CD14-positive monocyte (primary cell): ENCODE measurements at regions not wholly inside any gene's neighbourhood (a gene's known extent, or its start where the extent isn't known, plus 50 kb on each side); places are given as distances from the start of the nearest gene placed in this dataset.

ENCODE experiments used
- DNase-seq, 3 donors: peaks; one replicate each; pipeline ENCODE4 v3.0.0-alpha.2; 2011 to 2022
- H2AFZ ChIP-seq: 2 replicates; pipeline ENCODE4 v1.6.0; 2012; ENCODE audit warnings: mild to moderate bottlenecking, low read depth, low read length, inconsistent platforms; ENCODE audit not compliant: insufficient read depth, poor library complexity, severe bottlenecking
- H3K27ac ChIP-seq, 2 donors: 1 replicate in 1 of 2; 2 replicates in 1 of 2; pipeline ENCODE4 v1.5.1; 2012 to 2013; ENCODE audit warnings: low read length in 2 of 2, control low read depth in 1 of 2, inconsistent platforms in 1 of 2, low read depth in 1 of 2, mild to moderate bottlenecking in 1 of 2
- H3K27me3 ChIP-seq, 2 donors: one replicate each; pipeline versions ENCODE4 v1.6.0 to v1.6.1; 2011 to 2013; ENCODE audit warnings: low read length in 2 of 2; ENCODE audit not compliant: control insufficient read depth in 2 of 2, insufficient read depth in 2 of 2
- H3K36me3 ChIP-seq, 2 donors: replicated peaks in 1 of 2; 1 replicate in 1 of 2; 2 replicates in 1 of 2; pipeline versions ENCODE4 v1.5.1 to v1.6.1; 2012 to 2013; ENCODE audit warnings: low read length in 2 of 2, control low read depth in 1 of 2, inconsistent platforms in 1 of 2, mild to moderate bottlenecking in 1 of 2; ENCODE audit not compliant: insufficient read depth in 2 of 2, control insufficient read depth in 1 of 2
- H3K4me1 ChIP-seq, 2 donors: 1 replicate in 1 of 2; 2 replicates in 1 of 2; pipeline versions ENCODE4 v1.5.1 to v1.6.1; 2012 to 2013; ENCODE audit warnings: low read length in 2 of 2, control low read depth in 1 of 2, inconsistent platforms in 1 of 2, mild to moderate bottlenecking in 1 of 2, moderate library complexity in 1 of 2; ENCODE audit not compliant: insufficient read depth in 2 of 2, control insufficient read depth in 1 of 2
- H3K4me2 ChIP-seq: replicated peaks from 2 replicates; pipeline ENCODE3; 2012; ENCODE audit warnings: low read length, moderate library complexity, mild to moderate bottlenecking; ENCODE audit not compliant: poor library complexity, severe bottlenecking; ENCODE audit errors: extremely low read depth
- H3K4me3 ChIP-seq, 3 experiments: fragments of 200-600 bp in 1 of 3; sonication (generic) in 1 of 3; replicated peaks in 1 of 3; 1 replicate in 2 of 3; 2 replicates in 1 of 3; pipeline ENCODE4 v1.5.1; 2011 to 2013; ENCODE audit warnings: low read length in 3 of 3, mild to moderate bottlenecking in 3 of 3, control low read depth in 2 of 3, low read depth in 2 of 3, inconsistent platforms in 1 of 3, moderate library complexity in 1 of 3
- H3K79me2 ChIP-seq: 2 replicates; pipeline ENCODE4 v1.6.0; 2012; ENCODE audit warnings: mild to moderate bottlenecking, control low read depth, inconsistent platforms, low read length, moderate library complexity; ENCODE audit not compliant: insufficient read depth
- H3K9ac ChIP-seq: 2 replicates; pipeline ENCODE4 v1.6.0; 2017; ENCODE audit warnings: low read length, mild to moderate bottlenecking; ENCODE audit not compliant: insufficient read depth, poor library complexity, severe bottlenecking
- H3K9me3 ChIP-seq, 2 donors: replicated peaks in 1 of 2; 1 replicate in 1 of 2; 2 replicates in 1 of 2; pipeline versions ENCODE4 v1.5.1 to v1.6.1; 2012 to 2013; ENCODE audit warnings: low read length in 2 of 2, control low read depth in 1 of 2; ENCODE audit not compliant: control insufficient read depth in 1 of 2, insufficient read depth in 1 of 2
- H4K20me1 ChIP-seq: 2 replicates; pipeline ENCODE4 v1.6.0; 2012; ENCODE audit warnings: mild to moderate bottlenecking, low read length, control low read depth, moderate library complexity; ENCODE audit not compliant: insufficient read depth
- H3K27ac Mint-ChIP-seq, 7 donors: one replicate each; pipeline ENCODE4 v1.8.0; 2020; ENCODE audit warnings: mild to moderate bottlenecking in 7 of 7, mixed read lengths in 7 of 7, moderate library complexity in 6 of 7, inconsistent platforms in 2 of 7
- H3K27me3 Mint-ChIP-seq, 3 donors: one replicate each; pipeline ENCODE4 v1.8.0; 2021 to 2022; ENCODE audit warnings: low read depth in 3 of 3, mild to moderate bottlenecking in 3 of 3, mixed read lengths in 3 of 3, moderate library complexity in 3 of 3, inconsistent platforms in 1 of 3
- H3K36me3 Mint-ChIP-seq, 2 donors: one replicate each; pipeline ENCODE4 v1.8.0; 2020; ENCODE audit warnings: mixed read lengths in 2 of 2, inconsistent platforms in 1 of 2, mild to moderate bottlenecking in 1 of 2
- H3K4me1 Mint-ChIP-seq: one replicate; pipeline ENCODE4 v1.8.0; 2020; ENCODE audit warnings: mild to moderate bottlenecking, mixed read lengths
- H3K4me3 Mint-ChIP-seq, 2 donors: one replicate each; pipeline ENCODE4 v1.8.0; 2020; ENCODE audit warnings: mild to moderate bottlenecking in 2 of 2, mixed read lengths in 2 of 2, moderate library complexity in 1 of 2
- H3K9me3 Mint-ChIP-seq, 7 donors: one replicate each; pipeline ENCODE4 v1.8.0; 2020 to 2022; ENCODE audit warnings: mixed read lengths in 7 of 7, mild to moderate bottlenecking in 6 of 7, moderate library complexity in 6 of 7, inconsistent platforms in 2 of 7
- WGBS: methylation state at CpG from one replicate; pipeline ENCODE4 v1.1.5; 2013; ENCODE audit warnings: missing lambda C conversion rate; ENCODE audit not compliant: insufficient coverage; 5-methylcytosine and 5-hydroxymethylcytosine counted together
- intact Hi-C, 2 donors: fragments of 100-400 bp; cut with micrococcal nuclease; formaldehyde crosslinking; loops; one replicate each; pipeline versions ENCODE4 v1.15.0 to v1.15.1; 2023
- TF ChIP-seq, protein P1 (sequence below): fragments of 200-600 bp; IDR thresholded peaks from one replicate; pipeline ENCODE4 v1.8.0; 2022; ENCODE audit warnings: antibody characterized with exemption, mild to moderate bottlenecking

DNA sequence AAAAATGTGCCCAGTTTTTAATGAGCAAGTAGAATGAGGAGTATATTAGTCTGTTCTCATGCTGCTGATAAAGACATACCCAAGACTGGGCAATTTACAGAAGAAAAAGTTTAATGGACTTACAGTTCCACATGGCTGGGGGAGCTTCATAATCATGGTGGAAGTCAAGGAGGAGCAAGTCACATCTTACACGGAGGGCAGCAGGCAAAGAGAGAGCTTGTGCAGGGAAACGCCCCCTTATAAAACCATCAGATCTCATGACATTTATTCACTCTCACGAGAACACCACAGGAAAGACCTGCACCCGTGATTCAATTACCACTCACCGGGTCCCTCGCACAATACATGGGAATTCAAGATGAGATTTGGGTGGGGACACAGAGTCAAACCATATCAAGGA lies 111.7 kb upstream of the CNTN6 start:
- no peak for DNase-seq
- Mint-ChIP-seq H3K27me3 (no peaks in the 10 kb centered on the region), H3K36me3 (no peaks in the 10 kb centered on the region), H3K4me3 (no peak overlapping the region), H3K27ac (no peak overlapping the region), H3K4me1 (no peaks in the 10 kb centered on the region), H3K9me3 (peaks cover 2 to 17% (median 10%) of the 10 kb centered on the region in 7 donors)
- Histone ChIP-seq H3K27ac (no peak overlapping the region), H3K4me2 (no peak overlapping the region), H3K4me3 (no peak overlapping the region), H4K20me1 (no peaks in the 10 kb centered on the region), H3K79me2 (no peaks in the 10 kb centered on the region), H3K27me3 (no peaks in the 10 kb centered on the region), H3K4me1 (no peaks in the 10 kb centered on the region), H2AFZ (no peak overlapping the region), H3K9me3 (peaks cover 20 to 21% of the 10 kb centered on the region in 2 donors), H3K9ac (no peak overlapping the region), H3K36me3 (no peaks in the 10 kb centered on the region)
- no CpG with 5 or more reads among the region's 6 CpGs for WGBS
- intact Hi-C loops: no loop called here
- TF ChIP-seq, protein P1, sequence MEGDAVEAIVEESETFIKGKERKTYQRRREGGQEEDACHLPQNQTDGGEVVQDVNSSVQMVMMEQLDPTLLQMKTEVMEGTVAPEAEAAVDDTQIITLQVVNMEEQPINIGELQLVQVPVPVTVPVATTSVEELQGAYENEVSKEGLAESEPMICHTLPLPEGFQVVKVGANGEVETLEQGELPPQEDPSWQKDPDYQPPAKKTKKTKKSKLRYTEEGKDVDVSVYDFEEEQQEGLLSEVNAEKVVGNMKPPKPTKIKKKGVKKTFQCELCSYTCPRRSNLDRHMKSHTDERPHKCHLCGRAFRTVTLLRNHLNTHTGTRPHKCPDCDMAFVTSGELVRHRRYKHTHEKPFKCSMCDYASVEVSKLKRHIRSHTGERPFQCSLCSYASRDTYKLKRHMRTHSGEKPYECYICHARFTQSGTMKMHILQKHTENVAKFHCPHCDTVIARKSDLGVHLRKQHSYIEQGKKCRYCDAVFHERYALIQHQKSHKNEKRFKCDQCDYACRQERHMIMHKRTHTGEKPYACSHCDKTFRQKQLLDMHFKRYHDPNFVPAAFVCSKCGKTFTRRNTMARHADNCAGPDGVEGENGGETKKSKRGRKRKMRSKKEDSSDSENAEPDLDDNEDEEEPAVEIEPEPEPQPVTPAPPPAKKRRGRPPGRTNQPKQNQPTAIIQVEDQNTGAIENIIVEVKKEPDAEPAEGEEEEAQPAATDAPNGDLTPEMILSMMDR: no peak

DNA sequence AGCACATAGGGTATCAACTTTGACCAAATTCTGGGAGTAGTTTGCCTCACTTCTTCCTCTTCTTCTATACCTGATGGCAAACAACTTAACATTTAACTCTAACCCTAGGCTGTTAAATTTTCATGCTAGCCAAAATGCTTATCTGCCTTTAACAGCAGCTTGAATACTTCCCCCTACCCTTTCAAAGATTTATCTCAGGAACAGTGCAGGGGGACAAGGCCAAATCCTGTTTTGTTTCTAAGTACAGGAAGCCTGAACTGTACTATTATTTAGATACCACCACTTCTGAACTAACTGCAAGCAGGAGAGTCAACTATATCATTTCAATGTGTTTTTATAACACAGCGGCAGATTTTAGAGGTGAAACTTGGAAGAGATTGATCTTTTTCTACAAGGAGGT lies 104.0 kb upstream of the CNTN6 start:
- Histone ChIP-seq H3K9me3 (peaks cover 8 to 22% of the 10 kb centered on the region in 2 donors), H3K4me2 (no peak overlapping the region), H3K9ac (no peak overlapping the region), H2AFZ (no peak overlapping the region), H3K27ac (no peak overlapping the region), H4K20me1 (no peaks in the 10 kb centered on the region), H3K27me3 (no peaks in the 10 kb centered on the region), H3K4me3 (no peak overlapping the region), H3K79me2 (no peaks in the 10 kb centered on the region), H3K36me3 (no peaks in the 10 kb centered on the region), H3K4me1 (no peaks in the 10 kb centered on the region)
- Mint-ChIP-seq H3K9me3 (peaks cover 4 to 19% (median 10%) of the 10 kb centered on the region in 7 donors), H3K27me3 (no peaks in the 10 kb centered on the region), H3K4me3 (no peak overlapping the region), H3K4me1 (no peaks in the 10 kb centered on the region), H3K27ac (no peak overlapping the region), H3K36me3 (no peaks in the 10 kb centered on the region)
- TF ChIP-seq, protein P1: no peak
- intact Hi-C loops: no loop called here
- DNase-seq: no peak
- WGBS: no CpG with 5 or more reads among the region's 1 CpG
